ENCODE measurements at regions not wholly inside any gene's neighbourhood (a gene's known extent, or its start where the extent isn't known, plus 50 kb on each side); places are given as distances from the start of the nearest gene placed in this dataset.

- TF ChIP-seq, protein P1, sequence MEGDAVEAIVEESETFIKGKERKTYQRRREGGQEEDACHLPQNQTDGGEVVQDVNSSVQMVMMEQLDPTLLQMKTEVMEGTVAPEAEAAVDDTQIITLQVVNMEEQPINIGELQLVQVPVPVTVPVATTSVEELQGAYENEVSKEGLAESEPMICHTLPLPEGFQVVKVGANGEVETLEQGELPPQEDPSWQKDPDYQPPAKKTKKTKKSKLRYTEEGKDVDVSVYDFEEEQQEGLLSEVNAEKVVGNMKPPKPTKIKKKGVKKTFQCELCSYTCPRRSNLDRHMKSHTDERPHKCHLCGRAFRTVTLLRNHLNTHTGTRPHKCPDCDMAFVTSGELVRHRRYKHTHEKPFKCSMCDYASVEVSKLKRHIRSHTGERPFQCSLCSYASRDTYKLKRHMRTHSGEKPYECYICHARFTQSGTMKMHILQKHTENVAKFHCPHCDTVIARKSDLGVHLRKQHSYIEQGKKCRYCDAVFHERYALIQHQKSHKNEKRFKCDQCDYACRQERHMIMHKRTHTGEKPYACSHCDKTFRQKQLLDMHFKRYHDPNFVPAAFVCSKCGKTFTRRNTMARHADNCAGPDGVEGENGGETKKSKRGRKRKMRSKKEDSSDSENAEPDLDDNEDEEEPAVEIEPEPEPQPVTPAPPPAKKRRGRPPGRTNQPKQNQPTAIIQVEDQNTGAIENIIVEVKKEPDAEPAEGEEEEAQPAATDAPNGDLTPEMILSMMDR (IDR thresholded peaks at IDR 0.05; ENCODE audit: low read depth, low read length, poor library complexity, severe bottlenecking), result no peak
- no peak for TF ChIP-seq EZH2phosphoT487 (IDR thresholded peaks at IDR 0.05; ENCODE audit: borderline replicate concordance, low read length)
These were observed 1001.2 kb upstream of the POT1 start for GRCh38 chr7:125930848-125931247.

Data from DOHH2 (cell line).